Trophoblast cell (in vitro differentiated cells and primary cell): ENCODE measurements at regions not wholly inside any gene's neighbourhood (a gene's known extent, or its start where the extent isn't known, plus 50 kb on each side); places are given as distances from the start of the nearest gene placed in this dataset.
"Not testable (repeated sequence)": the region's sequence is repeated elsewhere in the genome, so short reads cannot be mapped to it uniquely, and the experiment has no call there.

Source experiments
- DNase-seq, 2 donors: peaks; one replicate each; pipeline ENCODE4 v3.0.0-alpha.2; 2016
- H2AFZ ChIP-seq: 2 replicates; pipeline ENCODE4 v1.6.1; 2013; ENCODE audit warnings: low read length, moderate library complexity, mild to moderate bottlenecking; ENCODE audit not compliant: insufficient read depth, poor library complexity
- H2AK5ac ChIP-seq: 2 replicates; pipeline ENCODE4 v1.6.1; 2013; ENCODE audit warnings: mild to moderate bottlenecking, low read length
- H2BK120ac ChIP-seq: 2 replicates; pipeline ENCODE4 v1.6.1; 2013; ENCODE audit warnings: low read length, mild to moderate bottlenecking, moderate library complexity; ENCODE audit not compliant: insufficient read depth, poor library complexity
- H2BK12ac ChIP-seq: 2 replicates; pipeline ENCODE4 v1.6.1; 2013; ENCODE audit warnings: mild to moderate bottlenecking, low read length, moderate library complexity
- H2BK5ac ChIP-seq: 2 replicates; pipeline ENCODE4 v1.6.1; 2013; ENCODE audit warnings: low read length, low read depth, moderate library complexity, mild to moderate bottlenecking; ENCODE audit not compliant: poor library complexity
- H3K14ac ChIP-seq: 2 replicates; pipeline ENCODE4 v1.6.1; 2013; ENCODE audit warnings: mild to moderate bottlenecking, low read length
- H3K18ac ChIP-seq: 2 replicates; pipeline ENCODE4 v1.6.1; 2013; ENCODE audit warnings: mild to moderate bottlenecking, low read length
- H3K23ac ChIP-seq: 2 replicates; pipeline ENCODE4 v1.6.1; 2013; ENCODE audit warnings: low read length
- H3K27ac ChIP-seq: 2 replicates; pipeline ENCODE4 v1.5.1; 2013; ENCODE audit warnings: low read depth, mild to moderate bottlenecking, inconsistent platforms, low read length, moderate library complexity
- H3K27me3 ChIP-seq: 2 replicates; pipeline ENCODE4 v1.6.1; 2013; ENCODE audit warnings: inconsistent platforms, mild to moderate bottlenecking, low read length, moderate library complexity; ENCODE audit not compliant: insufficient read depth
- H3K36me3 ChIP-seq, 2 experiments: 1 replicate in 1 of 2; 2 replicates in 1 of 2; pipeline ENCODE4 v1.6.1; 2013; ENCODE audit warnings: low read length in 2 of 2, mild to moderate bottlenecking in 2 of 2, moderate library complexity in 1 of 2; ENCODE audit not compliant: insufficient read depth in 2 of 2, control insufficient read depth in 1 of 2
- H3K4ac ChIP-seq: 2 replicates; pipeline ENCODE4 v1.6.1; 2013; ENCODE audit warnings: low read depth, mild to moderate bottlenecking, low read length, moderate library complexity
- H3K4me1 ChIP-seq, 2 experiments: 1 replicate in 1 of 2; 2 replicates in 1 of 2; pipeline ENCODE4 v1.6.1; 2013; ENCODE audit warnings: low read length in 2 of 2, mild to moderate bottlenecking in 2 of 2, moderate library complexity in 1 of 2; ENCODE audit not compliant: insufficient read depth in 2 of 2, control insufficient read depth in 1 of 2
- H3K4me2 ChIP-seq: 2 replicates; pipeline ENCODE4 v1.6.1; 2013; ENCODE audit warnings: inconsistent platforms, mild to moderate bottlenecking, low read length, moderate library complexity
- H3K4me3 ChIP-seq: 2 replicates; pipeline ENCODE4 v1.5.1; 2013; ENCODE audit warnings: mild to moderate bottlenecking, low read depth, low read length, inconsistent platforms
- H3K79me1 ChIP-seq: one replicate; pipeline ENCODE4 v1.6.1; 2013; ENCODE audit warnings: low read length
- H3K79me2 ChIP-seq: 2 replicates; pipeline ENCODE4 v1.6.1; 2013; ENCODE audit warnings: low read length, mild to moderate bottlenecking; ENCODE audit not compliant: control insufficient read depth, insufficient read depth, poor library complexity
- H3K9ac ChIP-seq: 2 replicates; pipeline ENCODE4 v1.6.1; 2013; ENCODE audit warnings: mild to moderate bottlenecking, low read length
- H3K9me3 ChIP-seq: 2 replicates; pipeline ENCODE4 v1.6.1; 2013; ENCODE audit warnings: low read depth, mild to moderate bottlenecking, control low read depth, inconsistent platforms, low read length; ENCODE audit not compliant: insufficient read depth
- H4K12ac ChIP-seq: 2 replicates; pipeline ENCODE4 v1.6.1; 2013; ENCODE audit warnings: low read depth, mild to moderate bottlenecking, low read length, moderate library complexity
- H4K8ac ChIP-seq: 2 replicates; pipeline ENCODE4 v1.6.1; 2013; ENCODE audit warnings: low read depth, mild to moderate bottlenecking, low read length, moderate library complexity
- H4K91ac ChIP-seq: one replicate; pipeline ENCODE4 v1.6.1; 2013; ENCODE audit warnings: low read depth, mild to moderate bottlenecking, low read length, moderate library complexity
- WGBS: extraction: QIAGEN DNeasy Blood & Tissue Kit; methylation state at CpG from one replicate; pipeline ENCODE4 v1.1.7; 2013; ENCODE audit warnings: missing lambda C conversion rate; ENCODE audit not compliant: insufficient read length, insufficient coverage; ENCODE audit errors: extremely low coverage; 5-methylcytosine and 5-hydroxymethylcytosine counted together

- not testable (repeated sequence) for H2BK12ac ChIP-seq, H3K27me3 ChIP-seq, H3K18ac ChIP-seq, H3K23ac ChIP-seq, H3K4ac ChIP-seq, H3K36me3 ChIP-seq, H3K27ac ChIP-seq, H4K12ac ChIP-seq, H2AFZ ChIP-seq, H3K4me3 ChIP-seq, H3K9me3 ChIP-seq, DNase-seq, H3K9ac ChIP-seq, H4K91ac ChIP-seq, H2BK5ac ChIP-seq, H4K8ac ChIP-seq, H2AK5ac ChIP-seq, H3K79me1 ChIP-seq, H3K79me2 ChIP-seq, H3K14ac ChIP-seq, H3K4me1 ChIP-seq, H2BK120ac ChIP-seq, H3K4me2 ChIP-seq
- no CpG with 5 or more reads among the region's 19 CpGs for WGBS
Observed at GRCh38 chr4:72765788-72766187, 196.8 kb upstream of the ADAMTS3 start.

- no CpG with 5 or more reads among the region's 5 CpGs for WGBS
- H3K27me3 ChIP-seq, result no peaks in the 10 kb centered on the region
- no peak overlapping the region for H4K12ac ChIP-seq
- H3K4me2 ChIP-seq, result no peak overlapping the region
- no peaks in the 10 kb centered on the region for H3K36me3 ChIP-seq
- H3K79me1 ChIP-seq, result no peaks in the 10 kb centered on the region
- no peak overlapping the region for H4K91ac ChIP-seq
- no peak overlapping the region for H3K4me3 ChIP-seq
- H3K27ac ChIP-seq, result no peak overlapping the region
- no peak overlapping the region for H3K18ac ChIP-seq
- H3K4me1 ChIP-seq, result no peaks in the 10 kb centered on the region
- H3K9me3 ChIP-seq, result no peaks in the 10 kb centered on the region
- no peak overlapping the region for H2BK5ac ChIP-seq
- no peak overlapping the region for H3K23ac ChIP-seq
- no peak for DNase-seq
- H4K8ac ChIP-seq, result no peak overlapping the region
- no peak overlapping the region for H2AFZ ChIP-seq
- H3K79me2 ChIP-seq, result no peaks in the 10 kb centered on the region
- H2BK120ac ChIP-seq, result no peak overlapping the region
- H2BK12ac ChIP-seq, result no peak overlapping the region
- H3K14ac ChIP-seq, result no peak overlapping the region
- H3K9ac ChIP-seq, result no peak overlapping the region
- H3K4ac ChIP-seq, result no peak overlapping the region
- no peak overlapping the region for H2AK5ac ChIP-seq
Observed at GRCh38 chr4:72761368-72762038, 192.5 kb upstream of the ADAMTS3 start.

- H3K27me3 ChIP-seq, H4K91ac ChIP-seq, H3K9me3 ChIP-seq, H4K12ac ChIP-seq, H2BK5ac ChIP-seq, H3K79me1 ChIP-seq, H3K36me3 ChIP-seq, H3K4me1 ChIP-seq, H2AK5ac ChIP-seq, H3K27ac ChIP-seq, H2BK120ac ChIP-seq, H2AFZ ChIP-seq, H3K4me3 ChIP-seq, H2BK12ac ChIP-seq, DNase-seq, H3K4me2 ChIP-seq, H3K14ac ChIP-seq, H3K4ac ChIP-seq, H3K9ac ChIP-seq, H3K18ac ChIP-seq, H3K79me2 ChIP-seq, H4K8ac ChIP-seq, H3K23ac ChIP-seq: not testable (repeated sequence)
Observed at GRCh38 chr4:72753414-72753813, 184.4 kb upstream of the ADAMTS3 start.

GRCh38 chr4:72744103-72744725 is 175.2 kb upstream of the ADAMTS3 start:
- Histone ChIP-seq H3K79me2 (no peaks in the 10 kb centered on the region), H3K4me3 (no peak overlapping the region), H2AFZ (no peak overlapping the region), H4K91ac (no peak overlapping the region), H2BK120ac (no peak overlapping the region), H2AK5ac (no peak overlapping the region), H3K27ac (no peak overlapping the region), H3K9ac (no peak overlapping the region), H4K8ac (no peak overlapping the region), H3K79me1 (no peaks in the 10 kb centered on the region), H3K18ac (no peak overlapping the region), H3K4ac (no peak overlapping the region), H4K12ac (no peak overlapping the region), H2BK12ac (no peak overlapping the region), H3K36me3 (no peaks in the 10 kb centered on the region), H3K4me1 (no peaks in the 10 kb centered on the region), H3K27me3 (no peaks in the 10 kb centered on the region), H3K14ac (no peak overlapping the region), H3K23ac (no peak overlapping the region), H2BK5ac (no peak overlapping the region), H3K9me3 (no peaks in the 10 kb centered on the region), H3K4me2 (no peak overlapping the region)
- no CpG with 5 or more reads among the region's 1 CpG for WGBS
- no peak for DNase-seq
